ENCODE measurements at regions not wholly inside any gene's neighbourhood (a gene's known extent, or its start where the extent isn't known, plus 50 kb on each side); places are given as distances from the start of the nearest gene placed in this dataset.

DNA sequence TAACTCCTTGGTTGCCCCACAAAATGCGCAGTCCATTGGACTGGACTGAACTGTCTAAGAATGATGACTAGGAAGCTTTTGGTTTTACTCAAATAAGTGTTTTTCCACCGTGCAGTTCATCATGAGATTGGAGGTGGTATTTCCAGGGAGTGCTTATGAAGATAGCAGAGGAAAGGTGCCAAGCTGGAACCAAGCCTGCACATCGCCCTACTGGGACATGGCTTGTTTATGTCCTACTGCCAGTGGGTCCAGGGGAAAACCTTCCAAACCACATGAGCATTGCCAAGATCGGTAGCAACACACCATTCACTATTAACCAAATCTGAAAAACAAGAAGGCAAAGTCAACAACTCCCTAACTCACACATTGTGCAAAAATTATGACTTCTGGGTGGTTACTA is 54.7 kb upstream of the DSCAM start:
- POLR2A ChIA-PET = no interaction called here

GRCh38 chr21:40902299-40902698 is 55.3 kb upstream of the DSCAM start:
- TF ChIP-seq ZNF384 (IDR thresholded peaks at IDR 0.05) = no peak
- TF ChIP-seq HDGF (IDR thresholded peaks at IDR 0.05; ENCODE audit: borderline replicate concordance) = no peak
- no peak for TF ChIP-seq BHLHE40 (IDR thresholded peaks at IDR 0.05; ENCODE audit: borderline replicate concordance)
- TF ChIP-seq ELF4 (IDR thresholded peaks at IDR 0.05) = no peak
- no peak for TF ChIP-seq LEF1 (IDR thresholded peaks at IDR 0.05; ENCODE audit: borderline replicate concordance)
- TF ChIP-seq CTBP1 (IDR thresholded peaks at IDR 0.05; ENCODE audit: borderline replicate concordance) = no peak
- TF ChIP-seq ARNT (IDR thresholded peaks at IDR 0.05) = no peak
- no peak for TF ChIP-seq FOXM1 (IDR thresholded peaks at IDR 0.05; ENCODE audit: borderline replicate concordance)
- TF ChIP-seq SP1 (IDR thresholded peaks at IDR 0.05) = no peak
- no peak for TF ChIP-seq PKNOX1 (IDR thresholded peaks at IDR 0.05)
- TF ChIP-seq TARDBP (IDR thresholded peaks at IDR 0.05) = no peak
- TF ChIP-seq SUZ12 (IDR thresholded peaks at IDR 0.05) = no peak
- TF ChIP-seq FOXK2 (IDR thresholded peaks at IDR 0.05) = no peak
- ChIA-PET POLR2A (no interaction called here), CTCF (no interaction called here)
- DNase-seq (ENCODE audit: extremely low spot score) = no peak

More for the DNA sequence above, 54.7 kb upstream of the DSCAM start:
- CTCF ChIA-PET = no interaction called here
- TF ChIP-seq LEF1 (IDR thresholded peaks at IDR 0.05; ENCODE audit: borderline replicate concordance) = no peak
- TF ChIP-seq NFRKB (IDR thresholded peaks at IDR 0.05) = no peak
- TF ChIP-seq SP1 (IDR thresholded peaks at IDR 0.05) = no peak
- no peak for TF ChIP-seq HDGF (IDR thresholded peaks at IDR 0.05; ENCODE audit: borderline replicate concordance)
- TF ChIP-seq L3MBTL2 (conservative IDR thresholded peaks at IDR 0.05) = no peak
- TF ChIP-seq ELF4 (IDR thresholded peaks at IDR 0.05) = no peak
- TF ChIP-seq ZNF384 (IDR thresholded peaks at IDR 0.05) = no peak
- TF ChIP-seq CTBP1 (IDR thresholded peaks at IDR 0.05; ENCODE audit: borderline replicate concordance) = no peak
- TF ChIP-seq FOXM1 (IDR thresholded peaks at IDR 0.05; ENCODE audit: borderline replicate concordance) = no peak
- no peak for TF ChIP-seq ARNT (IDR thresholded peaks at IDR 0.05)
- no peak for TF ChIP-seq TARDBP (IDR thresholded peaks at IDR 0.05)
- TF ChIP-seq FOXA1 (IDR thresholded peaks at IDR 0.05) = no peak
- no peak for TF ChIP-seq BHLHE40 (IDR thresholded peaks at IDR 0.05; ENCODE audit: borderline replicate concordance)
- no peak for TF ChIP-seq SUZ12 (IDR thresholded peaks at IDR 0.05)
- TF ChIP-seq PKNOX1 (IDR thresholded peaks at IDR 0.05) = no peak
- no peak for TF ChIP-seq FOXK2 (IDR thresholded peaks at IDR 0.05)
- no peak for DNase-seq (ENCODE audit: extremely low spot score)

DNA sequence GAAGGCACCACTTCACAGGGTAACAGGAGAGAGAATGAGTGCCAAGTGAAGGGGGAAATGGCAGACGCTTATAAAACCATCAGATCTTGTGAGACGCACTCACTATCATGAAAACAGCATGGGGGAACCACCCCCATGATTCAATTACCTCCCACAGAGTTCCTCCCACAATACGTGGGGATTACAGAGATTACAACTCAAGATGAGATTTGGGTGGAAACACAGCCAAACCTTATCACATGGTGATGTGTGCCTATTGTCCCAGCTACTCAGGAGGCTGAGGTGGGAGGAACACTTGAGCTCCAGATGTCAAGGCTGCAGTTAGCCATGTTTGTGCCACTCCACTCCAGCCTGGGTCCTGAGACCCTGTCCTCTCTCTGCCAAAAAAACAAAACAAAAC is 56.0 kb upstream of the DSCAM start:
- ChIA-PET CTCF (no interaction called here), POLR2A (no interaction called here)
- no peak for DNase-seq (ENCODE audit: extremely low spot score)
- TF ChIP-seq HDGF (IDR thresholded peaks at IDR 0.05; ENCODE audit: borderline replicate concordance) (no peak), FOXA1 (IDR thresholded peaks at IDR 0.05) (no peak), FOXK2 (IDR thresholded peaks at IDR 0.05) (no peak), FOXM1 (IDR thresholded peaks at IDR 0.05; ENCODE audit: borderline replicate concordance) (no peak), NFRKB (IDR thresholded peaks at IDR 0.05) (no peak), ELF4 (IDR thresholded peaks at IDR 0.05) (no peak), ARNT (IDR thresholded peaks at IDR 0.05) (no peak), SUZ12 (IDR thresholded peaks at IDR 0.05) (no peak), BHLHE40 (IDR thresholded peaks at IDR 0.05; ENCODE audit: borderline replicate concordance) (no peak), TARDBP (IDR thresholded peaks at IDR 0.05) (no peak), SP1 (IDR thresholded peaks at IDR 0.05) (no peak), ZNF384 (IDR thresholded peaks at IDR 0.05) (no peak), PKNOX1 (IDR thresholded peaks at IDR 0.05) (no peak), CTBP1 (IDR thresholded peaks at IDR 0.05; ENCODE audit: borderline replicate concordance) (no peak), L3MBTL2 (conservative IDR thresholded peaks at IDR 0.05) (no peak)

DNA sequence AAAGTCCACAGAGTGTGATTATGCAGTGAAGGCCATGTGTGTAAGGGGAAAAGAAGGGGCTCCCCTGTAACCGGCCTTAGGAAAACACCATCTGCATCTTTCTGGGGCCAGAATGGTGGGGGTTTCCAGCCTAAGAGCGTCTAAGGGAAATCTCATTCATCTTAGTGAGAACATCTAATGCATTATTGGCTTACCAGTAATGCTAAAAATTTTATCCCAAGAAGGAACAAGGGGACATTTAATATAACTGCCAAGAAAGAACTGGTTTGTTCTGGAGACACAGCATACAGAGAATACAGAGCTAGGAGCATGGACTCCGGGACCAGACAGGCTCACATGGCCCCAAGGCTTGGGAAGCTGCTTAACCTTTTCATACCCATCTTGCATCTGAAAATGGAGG is 58.3 kb upstream of the DSCAM start:
- TF ChIP-seq FOXK2 (IDR thresholded peaks at IDR 0.05) (no peak), ZNF384 (IDR thresholded peaks at IDR 0.05) (no peak), HDGF (IDR thresholded peaks at IDR 0.05; ENCODE audit: borderline replicate concordance) (no peak), L3MBTL2 (conservative IDR thresholded peaks at IDR 0.05) (no peak), PKNOX1 (IDR thresholded peaks at IDR 0.05) (no peak), FOXA1 (IDR thresholded peaks at IDR 0.05) (no peak), CTBP1 (IDR thresholded peaks at IDR 0.05; ENCODE audit: borderline replicate concordance) (no peak), SP1 (IDR thresholded peaks at IDR 0.05) (no peak), ARNT (IDR thresholded peaks at IDR 0.05) (no peak), NFRKB (IDR thresholded peaks at IDR 0.05) (no peak), SUZ12 (IDR thresholded peaks at IDR 0.05) (no peak), LEF1 (IDR thresholded peaks at IDR 0.05; ENCODE audit: borderline replicate concordance) (no peak), FOXM1 (IDR thresholded peaks at IDR 0.05; ENCODE audit: borderline replicate concordance) (no peak), TARDBP (IDR thresholded peaks at IDR 0.05) (no peak), BHLHE40 (IDR thresholded peaks at IDR 0.05; ENCODE audit: borderline replicate concordance) (no peak), ELF4 (IDR thresholded peaks at IDR 0.05) (no peak)
- DNase-seq (ENCODE audit: extremely low spot score) = no peak
- ChIA-PET CTCF (no interaction called here), POLR2A (no interaction called here)

DNA sequence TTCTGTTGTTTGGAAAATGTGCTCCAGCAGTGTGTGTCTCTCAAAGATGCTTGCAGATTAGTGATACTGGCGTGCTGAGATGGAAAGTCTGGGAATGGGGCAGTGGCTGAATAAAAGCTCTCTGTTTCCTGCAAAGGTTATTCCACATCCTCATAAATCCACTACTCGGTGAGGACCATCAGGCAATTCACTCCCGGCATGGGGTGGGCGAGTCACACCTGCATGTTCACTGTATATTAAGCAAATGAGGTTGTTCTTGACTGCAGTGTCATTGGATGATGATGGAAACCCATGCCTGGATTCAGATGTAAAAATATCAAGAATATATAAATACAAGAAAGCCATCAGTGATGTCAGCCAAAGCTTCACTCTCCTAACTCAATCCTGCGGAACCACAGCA is 65.4 kb upstream of the DSCAM start:
- POLR2A ChIA-PET = no interaction called here
- CTCF ChIA-PET = no interaction called here

GRCh38 chr21:40915114-40915513 is 68.2 kb upstream of the DSCAM start:
- ChIA-PET POLR2A (no interaction called here), CTCF (no interaction called here)
- TF ChIP-seq FOXA1 (IDR thresholded peaks at IDR 0.05) (no peak), SP1 (IDR thresholded peaks at IDR 0.05) (no peak), SUZ12 (IDR thresholded peaks at IDR 0.05) (no peak), FOXM1 (IDR thresholded peaks at IDR 0.05; ENCODE audit: borderline replicate concordance) (no peak), ZNF384 (IDR thresholded peaks at IDR 0.05) (no peak)
- DNase-seq (ENCODE audit: extremely low spot score) = no peak

More for the DNA sequence above, 65.4 kb upstream of the DSCAM start:
- TF ChIP-seq ELF4 (IDR thresholded peaks at IDR 0.05) (no peak), FOXA1 (IDR thresholded peaks at IDR 0.05) (no peak)
- DNase-seq (ENCODE audit: extremely low spot score) = no peak

Data from HEK293T (cell line).